ENCODE measurements at regions not wholly inside any gene's neighbourhood (a gene's known extent, or its start where the extent isn't known, plus 50 kb on each side); places are given as distances from the start of the nearest gene placed in this dataset.
"Not testable (repeated sequence)": the region's sequence is repeated elsewhere in the genome, so short reads cannot be mapped to it uniquely, and the experiment has no call there.

GRCh38 chr13:70518081-70518480, 409.8 kb upstream of the KLHL1 start:
- no peaks in the 10 kb centered on the region for H3K27me3 ChIP-seq
- H3K4me1 ChIP-seq: no peaks in the 10 kb centered on the region
- intact Hi-C loops (cut with DNase I): no loop called here
- no peaks in the 10 kb centered on the region for H3K9me3 ChIP-seq
- DNase-seq (ENCODE audit: low spot score in 2 of 2): no peak
- no peak for TF ChIP-seq CTCF (IDR thresholded peaks at IDR 0.05)
- no peaks in the 10 kb centered on the region for H3K36me3 ChIP-seq
- H3K27ac ChIP-seq: no peak overlapping the region
- H3K4me3 ChIP-seq: no peak overlapping the region

GRCh38 chr13:70516226-70516625, 408.0 kb upstream of the KLHL1 start:
- no peaks in the 10 kb centered on the region for H3K36me3 ChIP-seq
- no peaks in the 10 kb centered on the region for H3K27me3 ChIP-seq
- no peaks in the 10 kb centered on the region for H3K9me3 ChIP-seq
- no peak for DNase-seq (ENCODE audit: low spot score in 2 of 2)
- intact Hi-C loops (cut with DNase I): no loop called here
- H3K4me3 ChIP-seq: no peak overlapping the region
- no peaks in the 10 kb centered on the region for H3K4me1 ChIP-seq
- H3K27ac ChIP-seq: no peak overlapping the region
- TF ChIP-seq CTCF (IDR thresholded peaks at IDR 0.05): no peak

GRCh38 chr13:70511861-70512417, 403.7 kb upstream of the KLHL1 start:
- H3K27me3 ChIP-seq; H3K36me3 ChIP-seq; H3K27ac ChIP-seq; H3K9me3 ChIP-seq; H3K4me1 ChIP-seq; DNase-seq (ENCODE audit: low spot score in 2 of 2); intact Hi-C loops (cut with DNase I); H3K4me3 ChIP-seq: not testable (repeated sequence)

- Histone ChIP-seq H3K27me3 (no peaks in the 10 kb centered on the region), H3K9me3 (no peaks in the 10 kb centered on the region), H3K36me3 (no peaks in the 10 kb centered on the region), H3K4me1 (no peaks in the 10 kb centered on the region), H3K4me3 (no peak overlapping the region), H3K27ac (no peak overlapping the region)
- no peak for TF ChIP-seq CTCF (IDR thresholded peaks at IDR 0.05)
- intact Hi-C loops (cut with DNase I): no loop called here
- DNase-seq (ENCODE audit: low spot score in 2 of 2): no peak
Observed at GRCh38 chr13:70505809-70506208, 397.6 kb upstream of the KLHL1 start.

GRCh38 chr13:70502944-70503343, 394.7 kb upstream of the KLHL1 start:
- no peak overlapping the region for H3K27ac ChIP-seq
- H3K27me3 ChIP-seq: no peaks in the 10 kb centered on the region
- H3K36me3 ChIP-seq: no peaks in the 10 kb centered on the region
- H3K9me3 ChIP-seq: no peaks in the 10 kb centered on the region
- no peak for TF ChIP-seq CTCF (IDR thresholded peaks at IDR 0.05)
- DNase-seq (ENCODE audit: low spot score in 2 of 2): no peak
- intact Hi-C loops (cut with DNase I): no loop called here
- H3K4me3 ChIP-seq: no peak overlapping the region
- H3K4me1 ChIP-seq: no peaks in the 10 kb centered on the region

GRCh38 chr13:70490320-70490935, 382.2 kb upstream of the KLHL1 start:
- no peaks in the 10 kb centered on the region for H3K9me3 ChIP-seq
- no peaks in the 10 kb centered on the region for H3K27me3 ChIP-seq
- H3K36me3 ChIP-seq: no peaks in the 10 kb centered on the region
- no peak for TF ChIP-seq CTCF (IDR thresholded peaks at IDR 0.05)
- DNase-seq (ENCODE audit: low spot score in 2 of 2): no peak
- intact Hi-C loops (cut with DNase I): no loop called here
- H3K4me3 ChIP-seq: no peak overlapping the region
- no peak overlapping the region for H3K27ac ChIP-seq
- no peaks in the 10 kb centered on the region for H3K4me1 ChIP-seq

All from ascending aorta (tissue), 2 donors.